SK-N-MC (cell line): ENCODE measurements at regions not wholly inside any gene's neighbourhood (a gene's known extent, or its start where the extent isn't known, plus 50 kb on each side); places are given as distances from the start of the nearest gene placed in this dataset.

Source experiments
- DNase-seq: peaks from one replicate; pipeline ENCODE4 v3.0.0-alpha.2; 2011; ENCODE audit warnings: low read depth, low spot score
- H3K27ac ChIP-seq: fragments of 200-600 bp; sonication (generic); 2 replicates; pipeline ENCODE4 v1.5.1; 2016; ENCODE audit warnings: mixed run types
- H3K36me3 ChIP-seq: fragments of 200-600 bp; sonication (generic); 2 replicates; pipeline ENCODE4 v1.6.1; 2017; ENCODE audit warnings: antibody characterized with exemption, low read length, mixed read lengths; ENCODE audit not compliant: insufficient read depth
- H3K4me3 ChIP-seq: fragments of 200-600 bp; sonication (generic); 2 replicates; pipeline ENCODE4 v1.5.1; 2016
- H3K9ac ChIP-seq: fragments of 200-600 bp; sonication (generic); 2 replicates; pipeline ENCODE4 v1.8.0; 2017; ENCODE audit warnings: mixed run types, mixed read lengths; ENCODE audit not compliant: insufficient read length
- H3K9me3 ChIP-seq: fragments of 200-600 bp; sonication (generic); 2 replicates; pipeline ENCODE4 v1.6.1; 2017; ENCODE audit warnings: low read depth, mild to moderate bottlenecking, antibody characterized with exemption, low read length, moderate library complexity, mixed read lengths
- EZH2 ChIP-seq: fragments of 200-600 bp; sonication (generic); IDR thresholded peaks from one replicate; pipeline ENCODE4 v1.6.1; 2017; ENCODE audit warnings: antibody characterized with exemption
- FOXP2 ChIP-seq: optimal IDR thresholded peaks from 2 replicates; pipeline ENCODE3; 2011; ENCODE audit warnings: mild to moderate bottlenecking, moderate library complexity; ENCODE audit not compliant: insufficient read depth; ENCODE audit errors: extremely low read length, control extremely low read depth
- POLR2AphosphoS5 ChIP-seq: IDR thresholded peaks from 2 replicates; pipeline ENCODE4 v1.6.1; 2012; ENCODE audit warnings: mild to moderate bottlenecking, low read depth, low read length, borderline replicate concordance

DNA sequence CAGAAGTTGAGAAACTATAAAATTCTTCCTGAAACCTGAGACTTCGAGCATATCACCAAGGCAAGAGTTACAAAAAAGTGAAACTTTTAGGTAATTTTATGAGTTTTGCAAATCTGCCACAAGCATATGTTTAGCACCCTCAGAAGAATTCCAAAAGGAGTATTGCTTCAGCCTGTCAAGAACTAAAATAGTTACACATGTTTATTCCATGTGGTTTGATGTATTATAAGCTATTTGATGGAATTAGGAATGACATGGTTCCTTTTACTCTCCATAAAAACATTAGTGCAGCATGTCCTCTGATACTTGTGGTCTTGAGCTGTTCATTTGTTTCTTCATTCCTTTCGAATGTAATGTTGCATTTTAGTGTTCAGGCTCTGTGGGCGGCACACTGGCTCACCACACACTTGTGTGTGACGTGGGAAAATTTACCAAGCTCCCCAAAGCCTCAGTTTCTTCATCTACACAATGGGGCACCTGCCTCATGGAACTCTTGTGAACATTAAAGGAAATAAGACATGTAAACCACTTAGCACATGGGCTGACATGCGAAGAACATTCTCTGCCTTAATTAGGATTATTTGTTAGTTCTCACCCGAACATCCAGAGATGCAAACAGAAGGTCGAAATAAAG is 204.2 kb upstream of the FOXF1 start:
- Histone ChIP-seq H3K4me3 (no peak overlapping the region), H3K27ac (no peak overlapping the region), H3K9ac (no peak overlapping the region), H3K9me3 (no peaks in the 10 kb centered on the region), H3K36me3 (no peaks in the 10 kb centered on the region)
- no peak for TF ChIP-seq FOXP2
- TF ChIP-seq EZH2, result no peak
- no peak for TF ChIP-seq POLR2AphosphoS5
- no peak for DNase-seq

DNA sequence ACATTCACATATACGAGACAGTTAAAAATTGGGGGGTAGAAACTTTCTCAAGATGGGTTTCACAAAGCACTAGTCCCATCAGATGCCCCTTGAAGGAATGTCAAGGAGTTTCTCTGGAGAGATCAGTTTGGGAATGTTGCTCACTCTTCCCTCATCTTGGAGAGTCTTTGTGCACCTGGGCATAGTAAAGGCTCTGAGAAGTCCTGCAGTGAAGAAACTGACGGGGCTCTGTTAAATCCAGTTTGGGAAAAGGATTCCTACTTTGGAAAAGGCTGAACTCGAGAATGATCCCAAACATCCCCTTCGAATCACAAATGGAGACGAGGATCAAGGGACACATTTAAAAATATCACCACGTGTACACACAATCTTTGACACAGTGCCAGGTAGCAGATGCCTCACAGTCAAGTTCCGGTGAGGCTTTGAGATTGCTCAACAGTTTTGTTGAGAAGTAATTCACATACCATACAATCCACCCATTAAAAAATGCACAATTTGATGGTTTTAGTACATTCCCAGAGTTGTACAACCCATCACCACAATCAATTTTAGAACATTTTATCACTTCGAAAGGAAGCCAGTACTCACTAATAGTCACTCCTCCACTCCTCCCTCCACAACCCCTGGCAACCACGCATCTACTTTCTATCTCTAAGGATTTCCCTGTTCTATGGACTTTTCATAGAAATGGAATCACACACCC is 203.4 kb upstream of the FOXF1 start:
- TF ChIP-seq POLR2AphosphoS5, result no peak
- TF ChIP-seq EZH2, result no peak
- TF ChIP-seq FOXP2, result no peak
- H3K36me3 ChIP-seq, result no peaks in the 10 kb centered on the region
- DNase-seq, result no peak
- no peak overlapping the region for H3K4me3 ChIP-seq
- no peaks in the 10 kb centered on the region for H3K9me3 ChIP-seq
- no peak overlapping the region for H3K27ac ChIP-seq
- no peak overlapping the region for H3K9ac ChIP-seq

DNA sequence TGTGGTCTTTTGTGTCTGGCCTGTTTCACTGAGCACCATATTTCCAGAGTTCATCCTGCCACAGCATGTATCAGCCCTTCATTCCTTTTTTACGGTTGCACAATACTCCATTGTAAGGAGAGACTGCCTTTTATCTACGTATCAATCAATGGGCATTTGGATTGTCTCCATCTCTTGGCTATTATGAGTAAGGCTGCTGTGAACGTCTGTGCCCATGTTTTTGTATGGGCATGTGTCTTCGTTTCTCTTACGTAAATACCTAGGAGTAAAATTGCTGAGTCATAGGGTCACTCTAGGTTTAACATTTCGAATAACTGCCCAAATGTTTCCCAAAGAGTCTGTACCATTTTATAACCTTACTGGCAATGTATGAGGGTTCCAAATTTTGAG is 202.8 kb upstream of the FOXF1 start:
- no peak for DNase-seq
- TF ChIP-seq POLR2AphosphoS5 (no peak), FOXP2 (no peak), EZH2 (no peak)

DNA sequence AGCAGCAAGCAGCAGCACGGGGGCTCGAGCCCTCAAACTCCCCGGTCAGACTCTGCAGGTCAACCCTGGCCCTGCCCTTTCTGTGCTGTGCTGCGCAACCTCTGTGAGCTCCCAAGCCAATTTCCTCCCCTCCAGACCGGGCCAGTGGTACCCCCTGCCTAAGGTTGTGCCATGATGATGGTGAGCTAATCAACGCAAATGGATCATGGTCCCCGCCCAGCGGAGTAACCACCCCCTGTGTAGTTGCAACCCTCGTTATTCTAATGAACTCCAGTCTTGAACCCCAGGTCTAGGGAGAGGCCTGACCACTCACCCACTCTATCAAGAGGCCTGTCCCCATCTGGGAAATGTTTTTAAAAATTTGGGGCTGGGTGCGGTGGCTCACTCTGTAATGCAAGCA is 201.8 kb upstream of the FOXF1 start:
- Histone ChIP-seq H3K27ac (no peak overlapping the region), H3K9ac (no peak overlapping the region), H3K9me3 (no peaks in the 10 kb centered on the region), H3K4me3 (no peak overlapping the region), H3K36me3 (no peaks in the 10 kb centered on the region)
- no peak for TF ChIP-seq POLR2AphosphoS5
- TF ChIP-seq EZH2, result no peak
- TF ChIP-seq FOXP2, result no peak
- no peak for DNase-seq

More for the DNA sequence above, 202.8 kb upstream of the FOXF1 start:
- no peak overlapping the region for H3K9ac ChIP-seq
- H3K27ac ChIP-seq, result no peak overlapping the region
- H3K4me3 ChIP-seq, result no peak overlapping the region
- H3K36me3 ChIP-seq, result no peaks in the 10 kb centered on the region
- no peaks in the 10 kb centered on the region for H3K9me3 ChIP-seq

DNA sequence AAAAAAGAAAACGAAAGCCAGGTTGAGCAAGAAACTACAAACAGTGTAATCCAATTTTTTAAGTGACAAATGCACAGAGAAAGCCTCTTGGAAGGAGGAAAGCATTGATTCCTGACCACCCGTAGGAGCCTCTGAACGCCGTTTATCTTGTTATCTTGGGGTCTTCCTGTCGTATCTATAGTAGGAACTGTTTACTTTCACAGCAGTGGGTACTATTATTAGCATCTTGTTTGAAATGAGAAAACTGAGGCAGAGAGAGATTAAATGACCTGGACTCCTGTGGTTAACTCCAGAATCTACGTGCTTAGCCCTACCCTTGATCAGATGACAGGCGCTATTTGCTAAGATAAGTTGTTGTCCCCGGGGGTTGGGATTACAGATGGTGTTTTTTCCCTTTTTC is 196.7 kb upstream of the FOXF1 start:
- Histone ChIP-seq H3K4me3 (no peak overlapping the region), H3K36me3 (no peaks in the 10 kb centered on the region), H3K27ac (no peak overlapping the region), H3K9ac (no peak overlapping the region), H3K9me3 (no peaks in the 10 kb centered on the region)
- TF ChIP-seq EZH2 (no peak), POLR2AphosphoS5 (no peak), FOXP2 (no peak)
- no peak for DNase-seq

DNA sequence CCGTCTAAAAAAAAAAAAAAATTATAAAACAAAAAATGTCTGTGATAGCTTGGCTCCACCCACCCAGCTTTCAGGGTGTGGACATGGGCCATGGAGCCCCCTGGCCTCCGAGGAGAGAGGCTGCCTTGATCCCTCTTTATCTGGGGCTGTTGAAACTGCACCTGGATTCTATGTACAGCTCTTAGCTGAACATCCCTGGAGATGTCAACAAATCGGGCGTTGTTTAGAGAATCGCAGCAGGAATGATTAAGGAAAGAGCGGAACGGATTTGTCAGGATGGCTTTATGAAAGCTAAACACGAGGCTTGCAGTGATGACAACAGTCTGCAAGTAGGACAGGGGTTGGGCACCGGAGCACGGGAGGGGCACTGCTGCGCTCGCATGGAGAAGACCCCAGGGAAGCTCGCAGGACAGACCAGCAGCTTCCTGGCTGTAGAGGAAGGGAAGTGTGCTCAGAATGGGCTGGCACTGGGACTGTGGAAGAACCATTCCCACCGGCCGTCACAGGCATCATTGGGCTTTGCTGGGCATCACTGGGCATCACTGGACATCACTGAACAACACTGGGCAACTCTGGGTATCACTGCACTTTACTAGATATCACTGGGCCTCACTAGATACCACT is 195.8 kb upstream of the FOXF1 start:
- TF ChIP-seq EZH2 (no peak), POLR2AphosphoS5 (no peak), FOXP2 (no peak)
- H3K4me3 ChIP-seq, result no peak overlapping the region
- no peak for DNase-seq
- H3K27ac ChIP-seq, result no peak overlapping the region
- H3K36me3 ChIP-seq, result no peaks in the 10 kb centered on the region
- no peak overlapping the region for H3K9ac ChIP-seq
- no peaks in the 10 kb centered on the region for H3K9me3 ChIP-seq

DNA sequence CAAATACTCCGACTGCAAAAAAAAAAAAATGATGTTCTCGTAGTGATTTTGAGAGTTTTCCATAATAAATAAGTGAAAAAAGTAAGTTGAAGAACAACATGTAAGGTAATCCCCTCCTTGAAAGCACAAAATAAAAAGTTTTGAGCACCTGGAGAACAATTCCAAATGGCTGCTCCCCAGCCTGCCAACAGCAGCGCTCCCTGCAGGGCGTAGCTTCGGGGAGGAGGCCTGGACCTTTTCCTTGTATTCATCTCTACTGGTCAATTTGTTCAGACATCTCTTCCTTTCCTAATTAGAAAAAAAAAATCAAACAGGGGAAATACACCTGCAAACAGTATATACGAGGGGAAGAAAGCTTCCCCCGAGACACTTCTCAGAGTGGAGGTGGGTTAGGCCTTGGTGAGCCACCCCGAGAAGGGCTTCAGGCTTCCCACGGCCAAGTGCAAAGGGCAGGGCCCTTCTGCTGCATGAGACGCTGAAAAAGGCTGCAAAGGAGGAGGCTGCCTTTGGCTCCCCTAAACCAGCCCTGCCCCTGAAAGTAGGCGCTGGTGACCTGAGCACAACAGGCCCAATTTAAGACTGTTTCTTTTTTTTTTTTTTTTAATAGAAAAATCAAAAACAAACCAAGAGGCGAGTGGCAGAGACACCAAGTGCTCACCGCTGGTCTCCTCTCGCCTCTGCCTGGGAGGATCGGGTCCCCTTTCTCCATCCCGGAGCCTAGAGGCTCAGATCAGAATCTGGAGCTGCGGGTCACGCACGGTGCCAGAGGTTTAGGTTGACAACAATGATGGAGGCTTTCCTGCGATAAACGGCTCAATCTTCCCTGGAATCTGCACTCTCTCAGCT is 193.1 kb upstream of the FOXF1 start:
- H3K36me3 ChIP-seq, result no peaks in the 10 kb centered on the region
- TF ChIP-seq FOXP2 (no peak), POLR2AphosphoS5 (no peak), EZH2 (no peak)
- no peak overlapping the region for H3K9ac ChIP-seq
- no peak overlapping the region for H3K27ac ChIP-seq
- no peak overlapping the region for H3K4me3 ChIP-seq
- DNase-seq, result no peak
- no peaks in the 10 kb centered on the region for H3K9me3 ChIP-seq
